GM21825 (cell line): ENCODE measurements at regions not wholly inside any gene's neighbourhood (a gene's known extent, or its start where the extent isn't known, plus 50 kb on each side); places are given as distances from the start of the nearest gene placed in this dataset.

Experiments used
- ATAC-seq: cut with Tn5 transposase; IDR thresholded peaks from one replicate; pipeline ENCODE4 v1.9.1; 2021; ENCODE audit warnings: mild to moderate bottlenecking, moderate library complexity; ENCODE audit not compliant: unreplicated experiment

GRCh38 chr5:119879446-119879845 is 250.1 kb downstream of the FAM170A start:
- ATAC-seq: no peak

- no peak for ATAC-seq
These were observed 265.7 kb downstream of the FAM170A start for GRCh38 chr5:119895066-119895465.

GRCh38 chr5:119896826-119897536 is 267.6 kb downstream of the FAM170A start:
- ATAC-seq: no peak

GRCh38 chr5:119897537-119898370 is 268.4 kb downstream of the FAM170A start:
- no peak for ATAC-seq

GRCh38 chr5:119899981-119900380 is 270.6 kb downstream of the FAM170A start:
- no peak for ATAC-seq

GRCh38 chr5:119902593-119902992 is 273.2 kb downstream of the FAM170A start:
- ATAC-seq: no peak

- ATAC-seq: no peak
These were observed 284.1 kb downstream of the FAM170A start for GRCh38 chr5:119913425-119913824.

- ATAC-seq: no peak
These were observed 289.9 kb downstream of the FAM170A start for GRCh38 chr5:119919279-119919678.

- no peak for ATAC-seq
These were observed 296.9 kb downstream of the FAM170A start for GRCh38 chr5:119926301-119926700.

GRCh38 chr5:119928974-119929373 is 299.6 kb downstream of the FAM170A start:
- no peak for ATAC-seq

GRCh38 chr5:119930490-119930889 is 301.1 kb downstream of the FAM170A start:
- ATAC-seq: no peak

- no peak for ATAC-seq
These were observed 313.8 kb downstream of the FAM170A start for GRCh38 chr5:119943148-119943547.

- ATAC-seq: no peak
These were observed 316.3 kb downstream of the FAM170A start for GRCh38 chr5:119945691-119946090.

GRCh38 chr5:119948162-119948561 is 318.8 kb downstream of the FAM170A start:
- no peak for ATAC-seq

GRCh38 chr5:119949426-119949999 is 320.2 kb downstream of the FAM170A start:
- no peak for ATAC-seq

GRCh38 chr5:119951330-119951934 is 322.1 kb downstream of the FAM170A start:
- ATAC-seq: no peak

GRCh38 chr5:119953474-119953873 is 324.1 kb downstream of the FAM170A start:
- ATAC-seq: no peak

GRCh38 chr5:119954106-119954505 is 324.7 kb downstream of the FAM170A start:
- ATAC-seq: no peak

GRCh38 chr5:119961993-119962392 is 332.6 kb downstream of the FAM170A start:
- no peak for ATAC-seq

- ATAC-seq: no peak
These were observed 336.7 kb downstream of the FAM170A start for GRCh38 chr5:119966028-119966427.

- no peak for ATAC-seq
These were observed 339.3 kb downstream of the FAM170A start for GRCh38 chr5:119968690-119969089.
